GM12891 (cell line): ENCODE measurements at regions not wholly inside any gene's neighbourhood (a gene's known extent, or its start where the extent isn't known, plus 50 kb on each side); places are given as distances from the start of the nearest gene placed in this dataset.

Experiments
- POLR2A ChIP-seq: IDR thresholded peaks from 2 replicates; pipeline ENCODE4 v1.6.1; 2011; ENCODE audit warnings: low read depth, low read length, control low read depth
- POLR2AphosphoS5 ChIP-seq: IDR thresholded peaks from 2 replicates; pipeline ENCODE4 v1.6.1; 2011; ENCODE audit warnings: low read depth, low read length, control low read depth
- TAF1 ChIP-seq: IDR thresholded peaks from 2 replicates; pipeline ENCODE4 v1.6.1; 2011; ENCODE audit warnings: low read depth, low read length, control low read depth

DNA sequence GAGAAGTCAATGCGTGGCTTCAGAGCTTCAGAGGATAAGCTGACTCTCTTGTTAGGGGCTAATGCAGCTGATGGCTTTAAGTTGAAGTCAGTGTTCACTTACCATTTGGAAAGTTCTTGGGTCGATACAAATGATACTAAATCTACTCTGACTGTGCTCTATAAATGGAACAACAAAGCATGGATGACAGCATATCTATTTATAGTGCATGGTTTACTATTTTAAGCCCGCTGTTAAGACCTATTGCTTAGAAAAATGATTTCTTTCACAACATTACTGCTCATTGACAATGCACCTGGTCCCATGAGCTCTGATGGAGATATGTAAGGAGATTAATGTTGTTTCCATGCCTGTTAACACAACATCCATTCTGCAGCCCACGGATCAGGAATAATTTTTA is 435.7 kb downstream of the MAT2B start:
- no peak for TF ChIP-seq POLR2A
- no peak for TF ChIP-seq POLR2AphosphoS5
- no peak for TF ChIP-seq TAF1
